Left ventricle myocardium inferior (tissue), 1 donor: ENCODE measurements at regions not wholly inside any gene's neighbourhood (a gene's known extent, or its start where the extent isn't known, plus 50 kb on each side); places are given as distances from the start of the nearest gene placed in this dataset.

Source experiments
- DNase-seq: peaks from one replicate; pipeline ENCODE4 v3.0.0-alpha.2; 2020
- H3K27ac ChIP-seq: fragments of 200-600 bp; replicated peaks from 2 replicates; pipeline ENCODE4 v1.8.0; 2021
- H3K27me3 ChIP-seq: fragments of 200-600 bp; 2 replicates; pipeline ENCODE4 v1.8.0; 2021; ENCODE audit warnings: low read depth
- H3K36me3 ChIP-seq: fragments of 200-600 bp; 2 replicates; pipeline ENCODE4 v1.8.0; 2021
- H3K4me1 ChIP-seq: fragments of 200-600 bp; 2 replicates; pipeline ENCODE4 v1.8.0; 2021
- H3K4me3 ChIP-seq: fragments of 200-600 bp; 2 replicates; pipeline ENCODE4 v1.8.0; 2021; ENCODE audit warnings: mild to moderate bottlenecking, moderate library complexity
- H3K9me3 ChIP-seq: fragments of 200-600 bp; replicated peaks from 2 replicates; pipeline ENCODE4 v1.8.0; 2021
- intact Hi-C: fragments of 100-400 bp; cut with micrococcal nuclease; formaldehyde crosslinking; loops from one replicate; pipeline ENCODE4 v1.11.0; 2022
- TF ChIP-seq, protein P1 (sequence below): fragments of 200-600 bp; IDR thresholded peaks from 2 replicates; pipeline ENCODE4 v1.8.0; 2021; ENCODE audit warnings: antibody characterized with exemption, mild to moderate bottlenecking, borderline replicate concordance
- donor health status: DM: no; HTN: yes; CAD: no; lungs with severe emphysema.

DNA sequence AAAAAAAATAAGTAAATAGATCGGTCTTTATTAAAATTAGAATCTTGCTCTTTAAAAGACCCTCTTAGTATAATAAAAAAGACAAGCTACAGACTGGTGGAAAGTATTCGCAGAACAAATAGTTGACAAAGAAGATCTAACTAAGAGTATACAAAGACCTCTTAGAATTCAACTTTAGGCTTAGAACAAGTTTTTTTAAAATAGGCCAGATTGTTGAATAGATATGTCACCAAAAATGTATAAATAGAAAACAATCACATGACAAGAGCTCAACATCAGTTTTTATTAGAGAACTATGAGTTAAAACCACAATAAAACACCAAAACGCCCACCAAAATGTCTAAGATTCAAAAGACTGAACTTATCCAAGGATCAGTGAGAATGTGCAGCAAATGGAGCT, 632.7 kb upstream of the PTCHD4 start:
- H3K4me3 ChIP-seq: no peak overlapping the region
- no peaks in the 10 kb centered on the region for H3K27me3 ChIP-seq
- intact Hi-C loops: no loop called here
- TF ChIP-seq, protein P1, sequence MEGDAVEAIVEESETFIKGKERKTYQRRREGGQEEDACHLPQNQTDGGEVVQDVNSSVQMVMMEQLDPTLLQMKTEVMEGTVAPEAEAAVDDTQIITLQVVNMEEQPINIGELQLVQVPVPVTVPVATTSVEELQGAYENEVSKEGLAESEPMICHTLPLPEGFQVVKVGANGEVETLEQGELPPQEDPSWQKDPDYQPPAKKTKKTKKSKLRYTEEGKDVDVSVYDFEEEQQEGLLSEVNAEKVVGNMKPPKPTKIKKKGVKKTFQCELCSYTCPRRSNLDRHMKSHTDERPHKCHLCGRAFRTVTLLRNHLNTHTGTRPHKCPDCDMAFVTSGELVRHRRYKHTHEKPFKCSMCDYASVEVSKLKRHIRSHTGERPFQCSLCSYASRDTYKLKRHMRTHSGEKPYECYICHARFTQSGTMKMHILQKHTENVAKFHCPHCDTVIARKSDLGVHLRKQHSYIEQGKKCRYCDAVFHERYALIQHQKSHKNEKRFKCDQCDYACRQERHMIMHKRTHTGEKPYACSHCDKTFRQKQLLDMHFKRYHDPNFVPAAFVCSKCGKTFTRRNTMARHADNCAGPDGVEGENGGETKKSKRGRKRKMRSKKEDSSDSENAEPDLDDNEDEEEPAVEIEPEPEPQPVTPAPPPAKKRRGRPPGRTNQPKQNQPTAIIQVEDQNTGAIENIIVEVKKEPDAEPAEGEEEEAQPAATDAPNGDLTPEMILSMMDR: no peak
- peaks cover 4% of the 10 kb centered on the region for H3K9me3 ChIP-seq
- H3K4me1 ChIP-seq: no peaks in the 10 kb centered on the region
- DNase-seq: no peak
- no peak overlapping the region for H3K27ac ChIP-seq
- no peaks in the 10 kb centered on the region for H3K36me3 ChIP-seq

DNA sequence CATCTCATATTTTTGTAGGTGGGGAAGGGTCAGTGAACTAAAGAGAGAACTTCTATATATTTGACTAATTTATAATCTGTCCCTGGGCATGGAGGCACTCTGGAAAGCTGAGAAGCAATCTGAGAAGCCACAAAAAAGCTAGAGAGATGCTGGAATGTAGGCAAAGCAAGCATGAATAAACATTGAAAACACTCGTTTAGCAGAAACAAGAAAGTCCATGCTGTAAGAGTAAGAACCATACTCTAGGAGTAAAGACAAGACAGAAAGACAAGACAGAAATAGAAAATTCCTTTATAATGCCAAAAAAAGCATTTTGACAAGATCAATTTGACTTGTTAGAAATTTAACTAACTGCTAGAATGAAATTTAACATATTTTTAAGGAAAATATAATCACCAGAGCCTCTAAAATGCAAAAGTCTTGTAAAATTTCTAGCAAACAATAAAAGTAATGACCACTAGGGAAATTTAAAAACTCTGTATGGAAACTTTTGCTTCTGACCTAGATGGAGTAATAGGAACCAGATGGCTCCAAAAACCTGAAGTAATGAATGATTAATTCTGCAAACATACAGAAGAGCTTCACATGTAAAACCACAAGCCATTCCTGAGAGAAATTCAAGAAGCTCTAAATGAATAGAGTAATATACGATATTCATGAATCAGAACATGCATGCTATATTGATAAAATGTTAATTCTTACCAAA, 625.7 kb upstream of the PTCHD4 start:
- no peak overlapping the region for H3K4me3 ChIP-seq
- intact Hi-C loops: no loop called here
- no peak for DNase-seq
- TF ChIP-seq, protein P1: no peak
- no peaks in the 10 kb centered on the region for H3K36me3 ChIP-seq
- peaks cover 1% of the 10 kb centered on the region for H3K9me3 ChIP-seq
- H3K27me3 ChIP-seq: no peaks in the 10 kb centered on the region
- H3K4me1 ChIP-seq: no peaks in the 10 kb centered on the region
- no peak overlapping the region for H3K27ac ChIP-seq

DNA sequence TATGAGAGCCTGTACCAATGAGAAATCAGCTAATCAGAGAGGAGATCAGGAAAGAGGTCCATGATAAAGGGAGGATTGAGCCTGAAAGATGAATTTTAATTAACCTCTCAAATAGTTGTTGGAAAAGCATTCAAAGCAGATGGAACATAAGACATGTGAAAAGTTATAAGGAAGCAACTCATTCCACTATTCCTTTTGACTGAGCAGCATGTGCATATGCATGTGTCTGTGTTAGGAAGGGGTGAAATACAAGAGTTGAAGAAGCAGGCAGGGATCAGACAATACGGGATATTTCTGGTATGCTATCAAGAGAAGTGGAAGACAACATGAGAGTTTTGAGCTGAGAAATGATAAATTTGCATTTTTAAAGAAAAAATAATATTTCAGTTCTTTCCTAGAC, 624.8 kb upstream of the PTCHD4 start:
- TF ChIP-seq, protein P1: no peak
- H3K9me3 ChIP-seq: peaks cover 9% of the 10 kb centered on the region
- H3K27ac ChIP-seq: no peak overlapping the region
- intact Hi-C loops: no loop called here
- no peak for DNase-seq
- no peaks in the 10 kb centered on the region for H3K4me1 ChIP-seq
- H3K4me3 ChIP-seq: no peak overlapping the region
- H3K36me3 ChIP-seq: no peaks in the 10 kb centered on the region
- H3K27me3 ChIP-seq: no peaks in the 10 kb centered on the region

DNA sequence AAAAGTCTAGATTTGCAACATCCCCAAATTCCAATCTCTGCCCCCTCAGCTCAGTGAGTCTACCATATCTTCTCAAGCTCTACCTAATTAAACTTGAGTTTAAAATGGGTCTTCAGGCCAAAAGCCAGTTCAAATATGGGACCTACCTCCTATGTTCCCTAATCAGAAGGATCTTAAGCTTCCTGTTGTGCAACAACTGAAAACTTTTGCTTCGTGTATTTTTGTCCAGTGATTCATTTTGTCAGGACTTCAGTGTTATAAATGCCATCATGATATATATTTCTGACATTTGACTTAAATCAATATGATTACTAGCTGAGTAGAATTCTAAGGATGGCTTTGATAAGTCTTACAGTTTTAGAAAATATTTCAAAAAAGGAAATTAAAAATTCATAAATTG, 622.6 kb upstream of the PTCHD4 start:
- no peaks in the 10 kb centered on the region for H3K4me1 ChIP-seq
- peaks cover 20% of the 10 kb centered on the region for H3K9me3 ChIP-seq
- H3K4me3 ChIP-seq: no peak overlapping the region
- no peak for DNase-seq
- H3K36me3 ChIP-seq: no peaks in the 10 kb centered on the region
- intact Hi-C loops: no loop called here
- TF ChIP-seq, protein P1: no peak
- no peaks in the 10 kb centered on the region for H3K27me3 ChIP-seq
- no peak overlapping the region for H3K27ac ChIP-seq

- Histone ChIP-seq H3K4me3 (no peak overlapping the region), H3K4me1 (no peaks in the 10 kb centered on the region), H3K27ac (no peak overlapping the region), H3K36me3 (no peaks in the 10 kb centered on the region), H3K9me3 (peaks cover 19% of the 10 kb centered on the region), H3K27me3 (no peaks in the 10 kb centered on the region)
- intact Hi-C loops: no loop called here
- DNase-seq: no peak
- TF ChIP-seq, protein P1: no peak
Measured at GRCh38 chr6:48714699-48715098, 603.7 kb upstream of the PTCHD4 start.
